Neuronal stem cell (in vitro differentiated cells): ENCODE measurements at regions not wholly inside any gene's neighbourhood (a gene's known extent, or its start where the extent isn't known, plus 50 kb on each side); places are given as distances from the start of the nearest gene placed in this dataset.

Source experiments
- DNase-seq: peaks from one replicate; pipeline ENCODE4 v3.0.0-alpha.2; 2013; ENCODE audit warnings: low spot score
- H2AFZ ChIP-seq: one replicate; pipeline ENCODE4 v1.6.1; 2013; ENCODE audit warnings: mild to moderate bottlenecking, low read length, inconsistent platforms
- H2AK5ac ChIP-seq: 2 replicates; pipeline ENCODE4 v1.6.1; 2013; ENCODE audit warnings: low read depth, mild to moderate bottlenecking, inconsistent platforms, low read length, moderate library complexity, mixed read lengths
- H2BK120ac ChIP-seq: 2 replicates; pipeline ENCODE4 v1.6.1; 2013; ENCODE audit warnings: low read depth, mild to moderate bottlenecking, inconsistent platforms, low read length, moderate library complexity, mixed read lengths
- H2BK12ac ChIP-seq: one replicate; pipeline ENCODE4 v1.6.1; 2013; ENCODE audit warnings: low read length, inconsistent platforms
- H2BK15ac ChIP-seq: 2 replicates; pipeline ENCODE4 v1.6.1; 2013; ENCODE audit warnings: mild to moderate bottlenecking, low read length, inconsistent platforms, mixed read lengths
- H2BK5ac ChIP-seq: one replicate; pipeline ENCODE4 v1.6.1; 2013; ENCODE audit warnings: inconsistent platforms, mild to moderate bottlenecking, low read length, moderate library complexity
- H3K14ac ChIP-seq: one replicate; pipeline ENCODE4 v1.6.1; 2013; ENCODE audit warnings: low read length, inconsistent platforms
- H3K18ac ChIP-seq: 2 replicates; pipeline ENCODE4 v1.6.1; 2013; ENCODE audit warnings: low read length, inconsistent platforms
- H3K23ac ChIP-seq: 2 replicates; pipeline ENCODE4 v1.6.1; 2013; ENCODE audit warnings: low read depth, mild to moderate bottlenecking, mixed read lengths, low read length, inconsistent platforms; ENCODE audit not compliant: poor library complexity
- H3K27ac ChIP-seq: replicated peaks from 3 replicates; pipeline ENCODE4 v1.5.1; 2013; ENCODE audit warnings: low read length, inconsistent platforms
- H3K27me3 ChIP-seq, 3 experiments: 2 replicates each; pipeline ENCODE4 v1.6.1; 2013; ENCODE audit warnings: low read length in 3 of 3, mild to moderate bottlenecking in 2 of 3, inconsistent platforms in 1 of 3, low read depth in 1 of 3, mixed read lengths in 1 of 3, moderate library complexity in 1 of 3; ENCODE audit not compliant: control insufficient read depth in 3 of 3, insufficient read depth in 3 of 3
- H3K36me3 ChIP-seq, 2 donors: replicated peaks in 1 of 2; 2 replicates each; pipeline ENCODE4 v1.6.1; 2013; ENCODE audit warnings: low read length in 2 of 2; ENCODE audit not compliant: control insufficient read depth in 2 of 2, insufficient read depth in 2 of 2
- H3K4ac ChIP-seq: 2 replicates; pipeline ENCODE4 v1.6.1; 2013; ENCODE audit warnings: inconsistent platforms, mild to moderate bottlenecking, low read length, moderate library complexity
- H3K4me1 ChIP-seq, 2 donors: 1 replicate in 1 of 2; 2 replicates in 1 of 2; pipeline ENCODE4 v1.6.1; 2013; ENCODE audit warnings: low read length in 2 of 2, low read depth in 1 of 2; ENCODE audit not compliant: control insufficient read depth in 2 of 2, insufficient read depth in 1 of 2
- H3K4me2 ChIP-seq: one replicate; pipeline ENCODE4 v1.6.1; 2013; ENCODE audit warnings: mild to moderate bottlenecking, low read length, inconsistent platforms; ENCODE audit not compliant: insufficient read depth, poor library complexity, severe bottlenecking
- H3K4me3 ChIP-seq, 2 donors: 2 replicates each; pipeline ENCODE4 v1.5.1; 2013; ENCODE audit warnings: low read length in 2 of 2, mild to moderate bottlenecking in 2 of 2, inconsistent platforms in 1 of 2, moderate library complexity in 1 of 2
- H3K79me1 ChIP-seq: one replicate; pipeline ENCODE4 v1.6.1; 2013; ENCODE audit warnings: low read depth, mild to moderate bottlenecking, inconsistent platforms, low read length, moderate library complexity
- H3K9ac ChIP-seq: one replicate; pipeline ENCODE4 v1.6.1; 2013; ENCODE audit warnings: mild to moderate bottlenecking, low read depth, low read length, inconsistent platforms; ENCODE audit not compliant: poor library complexity
- H3K9me3 ChIP-seq, 2 donors: replicated peaks in 1 of 2; 2 replicates each; pipeline versions ENCODE3 to v1.6.1; 2013; ENCODE audit warnings: low read length in 2 of 2, mild to moderate bottlenecking in 2 of 2, inconsistent platforms in 1 of 2, low read depth in 1 of 2, mixed read lengths in 1 of 2, moderate library complexity in 1 of 2; ENCODE audit not compliant: control insufficient read depth in 2 of 2, insufficient read depth in 1 of 2
- H4K8ac ChIP-seq: one replicate; pipeline ENCODE4 v1.6.1; 2013; ENCODE audit warnings: low read depth, mild to moderate bottlenecking, inconsistent platforms, low read length, moderate library complexity
- H4K91ac ChIP-seq: one replicate; pipeline ENCODE4 v1.6.1; 2013; ENCODE audit warnings: low read length, low read depth, mild to moderate bottlenecking, inconsistent platforms; ENCODE audit not compliant: poor library complexity
- WGBS, 2 donors: extraction: QIAGEN DNeasy Blood & Tissue Kit; methylation state at CpG; one replicate each; pipeline ENCODE4 v1.1.7; 2013; ENCODE audit warnings: missing lambda C conversion rate in 2 of 2, mixed read lengths in 1 of 2; ENCODE audit not compliant: insufficient read length in 2 of 2, insufficient replicate concordance in 1 of 2; ENCODE audit errors: extremely low coverage in 2 of 2; 5-methylcytosine and 5-hydroxymethylcytosine counted together

DNA sequence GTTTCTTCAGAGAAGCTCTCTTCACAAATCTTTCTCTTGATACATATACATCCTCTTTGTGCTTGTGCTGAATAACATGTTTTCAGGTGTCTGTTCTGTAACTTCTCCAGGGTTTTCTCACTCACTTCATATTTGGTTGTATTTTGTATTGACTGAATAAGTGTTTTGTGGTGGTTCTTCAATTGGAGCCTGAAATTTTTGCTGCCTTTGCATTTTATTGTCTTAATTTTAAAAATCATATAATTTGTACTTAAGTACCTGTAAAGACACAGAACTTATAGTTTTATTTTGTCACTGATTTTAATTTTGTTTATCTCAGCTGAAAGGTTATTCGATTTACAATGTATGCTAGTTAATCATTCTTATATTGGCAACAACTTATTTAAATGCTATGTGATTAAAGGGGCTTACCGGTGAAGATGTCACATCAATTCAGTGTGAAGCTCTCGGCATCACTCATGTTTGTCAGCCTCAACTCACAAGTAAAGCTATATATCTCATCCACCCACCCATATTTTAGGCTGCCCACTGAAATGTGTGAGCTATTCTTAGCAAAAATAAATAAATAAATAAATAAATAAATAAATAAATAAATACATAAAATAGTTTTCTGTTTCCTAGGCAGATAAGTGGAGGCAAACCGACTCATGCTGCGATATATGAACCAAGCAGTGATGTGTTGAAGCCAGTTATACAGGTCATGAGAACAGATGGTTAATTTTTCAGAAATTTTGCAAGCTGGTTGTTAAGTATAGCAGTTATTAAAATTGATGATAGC, 76.4 kb upstream of the FSTL5 start:
- Histone ChIP-seq H2BK5ac (no peak overlapping the region), H3K4ac (no peak overlapping the region), H3K23ac (no peak overlapping the region), H3K79me1 (no peaks in the 10 kb centered on the region), H2BK120ac (no peak overlapping the region), H3K4me3 (no peak overlapping the region), H3K4me1 (no peaks in the 10 kb centered on the region), H4K8ac (no peak overlapping the region), H3K36me3 (no peaks in the 10 kb centered on the region), H2AK5ac (no peak overlapping the region), H3K9ac (no peak overlapping the region), H2BK15ac (no peak overlapping the region), H3K18ac (no peak overlapping the region), H2BK12ac (no peak overlapping the region), H4K91ac (no peak overlapping the region), H3K27ac (no peak overlapping the region), H3K4me2 (no peak overlapping the region), H3K27me3 (no peaks in the 10 kb centered on the region), H3K9me3 (no peaks in the 10 kb centered on the region), H3K14ac (no peak overlapping the region), H2AFZ (no peak overlapping the region)
- DNase-seq = no peak
- WGBS, 2 donors = no CpG with 5 or more reads among the region's 5 CpGs

- H3K27me3 ChIP-seq = no peaks in the 10 kb centered on the region
- no peak overlapping the region for H2BK120ac ChIP-seq
- H3K4me2 ChIP-seq = no peak overlapping the region
- no peak overlapping the region for H2AK5ac ChIP-seq
- no peak for DNase-seq
- no peak overlapping the region for H2BK5ac ChIP-seq
- H2BK12ac ChIP-seq = no peak overlapping the region
- H3K18ac ChIP-seq = no peak overlapping the region
- H3K4me3 ChIP-seq = no peak overlapping the region
- no peaks in the 10 kb centered on the region for H3K36me3 ChIP-seq
- no peak overlapping the region for H4K8ac ChIP-seq
- H3K14ac ChIP-seq = no peak overlapping the region
- H2BK15ac ChIP-seq = no peak overlapping the region
- no peak overlapping the region for H2AFZ ChIP-seq
- H3K4me1 ChIP-seq = peaks cover 0 to 3% of the 10 kb centered on the region in 2 donors
- WGBS, 2 donors = no CpG with 5 or more reads among the region's 2 CpGs
- H3K23ac ChIP-seq = no peak overlapping the region
- H3K27ac ChIP-seq = no peak overlapping the region
- no peaks in the 10 kb centered on the region for H3K9me3 ChIP-seq
- H3K4ac ChIP-seq = no peak overlapping the region
- H4K91ac ChIP-seq = no peak overlapping the region
- H3K79me1 ChIP-seq = no peaks in the 10 kb centered on the region
- H3K9ac ChIP-seq = no peak overlapping the region
Measured at GRCh38 chr4:162237676-162238075, 73.9 kb upstream of the FSTL5 start.

GRCh38 chr4:162234595-162234994, 70.8 kb upstream of the FSTL5 start:
- H3K27ac ChIP-seq = no peak overlapping the region
- no CpG with 5 or more reads among the region's 3 CpGs for WGBS, 2 donors
- no peak overlapping the region for H3K9ac ChIP-seq
- H3K4me3 ChIP-seq = no peak overlapping the region
- H3K9me3 ChIP-seq = no peaks in the 10 kb centered on the region
- no peak overlapping the region for H2AK5ac ChIP-seq
- H2BK15ac ChIP-seq = no peak overlapping the region
- H3K23ac ChIP-seq = no peak overlapping the region
- no peak overlapping the region for H2BK5ac ChIP-seq
- no peak overlapping the region for H3K14ac ChIP-seq
- H3K27me3 ChIP-seq = no peaks in the 10 kb centered on the region
- H4K91ac ChIP-seq = no peak overlapping the region
- no peaks in the 10 kb centered on the region for H3K79me1 ChIP-seq
- no peaks in the 10 kb centered on the region for H3K36me3 ChIP-seq
- no peak overlapping the region for H3K4me2 ChIP-seq
- H4K8ac ChIP-seq = no peak overlapping the region
- no peak overlapping the region for H2BK12ac ChIP-seq
- no peak overlapping the region for H3K4ac ChIP-seq
- no peak overlapping the region for H2AFZ ChIP-seq
- no peak for DNase-seq
- no peak overlapping the region for H2BK120ac ChIP-seq
- peaks cover 0 to 3% of the 10 kb centered on the region in 2 donors for H3K4me1 ChIP-seq
- H3K18ac ChIP-seq = no peak overlapping the region

DNA sequence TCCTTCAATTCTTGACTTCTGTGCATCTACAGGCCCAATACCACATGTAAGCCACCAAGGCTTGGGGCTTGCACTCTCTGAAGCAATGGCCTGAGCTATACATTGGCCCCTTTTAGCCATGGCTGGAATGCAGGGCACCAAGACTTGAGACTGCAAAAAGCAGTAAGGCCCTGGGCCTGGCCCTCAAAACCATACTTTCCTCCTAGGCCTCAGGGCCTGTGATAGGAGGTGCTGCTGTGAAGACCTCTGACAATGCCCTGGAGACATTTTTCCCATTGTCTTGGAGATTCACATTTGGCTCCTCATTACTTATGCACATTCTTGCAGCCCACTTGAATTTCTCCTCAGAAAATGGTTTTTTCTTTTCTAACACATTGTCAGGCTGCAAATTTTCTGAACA, 68.5 kb upstream of the FSTL5 start:
- no peak overlapping the region for H2AFZ ChIP-seq
- H2AK5ac ChIP-seq = no peak overlapping the region
- no peak for DNase-seq
- no peak overlapping the region for H4K91ac ChIP-seq
- H3K27ac ChIP-seq = no peak overlapping the region
- no peak overlapping the region for H3K14ac ChIP-seq
- no peaks in the 10 kb centered on the region for H3K36me3 ChIP-seq
- no peak overlapping the region for H4K8ac ChIP-seq
- no peaks in the 10 kb centered on the region for H3K79me1 ChIP-seq
- H2BK15ac ChIP-seq = no peak overlapping the region
- H3K4me1 ChIP-seq = peaks cover 0 to 3% of the 10 kb centered on the region in 2 donors
- H3K4ac ChIP-seq = no peak overlapping the region
- H2BK120ac ChIP-seq = no peak overlapping the region
- no peak overlapping the region for H3K4me3 ChIP-seq
- H3K27me3 ChIP-seq = no peaks in the 10 kb centered on the region
- no peak overlapping the region for H3K23ac ChIP-seq
- no peak overlapping the region for H3K4me2 ChIP-seq
- no peak overlapping the region for H3K18ac ChIP-seq
- H2BK5ac ChIP-seq = no peak overlapping the region
- no peaks in the 10 kb centered on the region for H3K9me3 ChIP-seq
- H2BK12ac ChIP-seq = no peak overlapping the region
- no peak overlapping the region for H3K9ac ChIP-seq
